ENCODE measurements at regions not wholly inside any gene's neighbourhood (a gene's known extent, or its start where the extent isn't known, plus 50 kb on each side); places are given as distances from the start of the nearest gene placed in this dataset.

- Histone ChIP-seq H3K36me3 (ENCODE audit: low read length) (no peaks in the 10 kb centered on the region), H3F3A (ENCODE audit: insufficient read depth) (no peaks in the 10 kb centered on the region), H3K9ac (ENCODE audit: low read length) (no peak overlapping the region), H3K9me2 (replicated peaks; ENCODE audit: insufficient read depth, low read length) (no peaks in the 10 kb centered on the region), H3K27me3 (ENCODE audit: low read length) (no peaks in the 10 kb centered on the region), H3K79me2 (ENCODE audit: insufficient read depth, low read length) (no peaks in the 10 kb centered on the region), H3K4me2 (ENCODE audit: low read depth, low read length, poor library complexity, severe bottlenecking) (no peak overlapping the region), H2AFZ (ENCODE audit: low read depth, low read length, severe bottlenecking) (no peak overlapping the region), H3K4me3 (ENCODE audit: insufficient read depth, low read length, poor library complexity, severe bottlenecking) (no peak overlapping the region), H3K27ac (ENCODE audit: low read depth, low read length) (no peak overlapping the region), H3K9me3 (ENCODE audit: insufficient read depth, low read length) (no peaks in the 10 kb centered on the region), H4K20me1 (ENCODE audit: low read depth, low read length) (no peaks in the 10 kb centered on the region)
- TF ChIP-seq CTCF (IDR thresholded peaks at IDR 0.05; ENCODE audit: insufficient read depth, low read length, poor library complexity, severe bottlenecking) (no peak), EZH2phosphoT487 (conservative IDR thresholded peaks at IDR 0.05; ENCODE audit: low read length) (no peak)
Measured at GRCh38 chr6:140043762-140044378, 669.4 kb upstream of the CITED2 start.

GRCh38 chr6:140043357-140043756, 668.9 kb upstream of the CITED2 start:
- H2AFZ ChIP-seq (ENCODE audit: low read depth, low read length, severe bottlenecking), result no peak overlapping the region
- no peak overlapping the region for H3K9ac ChIP-seq (ENCODE audit: low read length)
- no peaks in the 10 kb centered on the region for H3K9me3 ChIP-seq (ENCODE audit: insufficient read depth, low read length)
- no peak overlapping the region for H3K27ac ChIP-seq (ENCODE audit: low read depth, low read length)
- no peak overlapping the region for H3K4me2 ChIP-seq (ENCODE audit: low read depth, low read length, poor library complexity, severe bottlenecking)
- H3K9me2 ChIP-seq (replicated peaks; ENCODE audit: insufficient read depth, low read length), result no peaks in the 10 kb centered on the region
- no peaks in the 10 kb centered on the region for H4K20me1 ChIP-seq (ENCODE audit: low read depth, low read length)
- H3K4me3 ChIP-seq (ENCODE audit: insufficient read depth, low read length, poor library complexity, severe bottlenecking), result no peak overlapping the region
- no peaks in the 10 kb centered on the region for H3K36me3 ChIP-seq (ENCODE audit: low read length)
- H3K79me2 ChIP-seq (ENCODE audit: insufficient read depth, low read length), result no peaks in the 10 kb centered on the region
- no peaks in the 10 kb centered on the region for H3K27me3 ChIP-seq (ENCODE audit: low read length)
- H3F3A ChIP-seq (ENCODE audit: insufficient read depth), result no peaks in the 10 kb centered on the region
- TF ChIP-seq EZH2phosphoT487 (conservative IDR thresholded peaks at IDR 0.05; ENCODE audit: low read length) (no peak), CTCF (IDR thresholded peaks at IDR 0.05; ENCODE audit: insufficient read depth, low read length, poor library complexity, severe bottlenecking) (no peak)

- no peak overlapping the region for H3K4me2 ChIP-seq (ENCODE audit: low read depth, low read length, poor library complexity, severe bottlenecking)
- H3K27me3 ChIP-seq (ENCODE audit: low read length), result no peaks in the 10 kb centered on the region
- H3K79me2 ChIP-seq (ENCODE audit: insufficient read depth, low read length), result no peaks in the 10 kb centered on the region
- no peaks in the 10 kb centered on the region for H3K36me3 ChIP-seq (ENCODE audit: low read length)
- H3K9me2 ChIP-seq (replicated peaks; ENCODE audit: insufficient read depth, low read length), result no peaks in the 10 kb centered on the region
- no peak overlapping the region for H3K4me3 ChIP-seq (ENCODE audit: insufficient read depth, low read length, poor library complexity, severe bottlenecking)
- no peaks in the 10 kb centered on the region for H3K9me3 ChIP-seq (ENCODE audit: insufficient read depth, low read length)
- no peaks in the 10 kb centered on the region for H4K20me1 ChIP-seq (ENCODE audit: low read depth, low read length)
- H3F3A ChIP-seq (ENCODE audit: insufficient read depth), result no peaks in the 10 kb centered on the region
- H3K27ac ChIP-seq (ENCODE audit: low read depth, low read length), result no peak overlapping the region
- H3K9ac ChIP-seq (ENCODE audit: low read length), result no peak overlapping the region
- TF ChIP-seq EZH2phosphoT487 (conservative IDR thresholded peaks at IDR 0.05; ENCODE audit: low read length) (no peak), CTCF (IDR thresholded peaks at IDR 0.05; ENCODE audit: insufficient read depth, low read length, poor library complexity, severe bottlenecking) (no peak)
- no peak overlapping the region for H2AFZ ChIP-seq (ENCODE audit: low read depth, low read length, severe bottlenecking)
Measured at GRCh38 chr6:140041571-140042332, 667.3 kb upstream of the CITED2 start.
